DOHH2 (cell line): ENCODE measurements at regions not wholly inside any gene's neighbourhood (a gene's known extent, or its start where the extent isn't known, plus 50 kb on each side); places are given as distances from the start of the nearest gene placed in this dataset.
A peak's percentile ranks its signal among the peaks of the same experiment; 100 is the strongest.

Experiments
- H3F3A ChIP-seq: fragments of 200-600 bp; sonication (generic), shearing (Covaris generic); 2 replicates; pipeline ENCODE4 v1.6.0; 2016; ENCODE audit warnings: antibody characterized with exemption, mild to moderate bottlenecking; ENCODE audit not compliant: control insufficient read depth, insufficient read depth
- H3K27ac ChIP-seq: fragments of 200-600 bp; sonication (generic); 2 replicates; pipeline ENCODE4 v1.5.1; 2014; ENCODE audit warnings: low read depth, mild to moderate bottlenecking, low read length, moderate library complexity
- H3K27me3 ChIP-seq: fragments of 200-600 bp; sonication (generic); 2 replicates; pipeline ENCODE4 v1.6.1; 2014; ENCODE audit warnings: mild to moderate bottlenecking, low read length, mixed read lengths; ENCODE audit not compliant: control insufficient read depth
- H3K36me3 ChIP-seq: fragments of 200-600 bp; sonication (generic); 2 replicates; pipeline ENCODE4 v1.6.1; 2014; ENCODE audit warnings: mild to moderate bottlenecking, low read length, moderate library complexity, mixed read lengths; ENCODE audit not compliant: control insufficient read depth
- H3K4me1 ChIP-seq: fragments of 200-600 bp; sonication (generic); 2 replicates; pipeline ENCODE4 v1.6.1; 2014; ENCODE audit warnings: mild to moderate bottlenecking, low read length, mixed read lengths; ENCODE audit not compliant: control insufficient read depth
- H3K4me2 ChIP-seq: fragments of 200-600 bp; sonication (generic); 2 replicates; pipeline ENCODE4 v1.6.0; 2014; ENCODE audit warnings: mild to moderate bottlenecking, low read length, moderate library complexity
- H3K4me3 ChIP-seq: fragments of 200-600 bp; sonication (generic); 2 replicates; pipeline ENCODE4 v1.5.1; 2014; ENCODE audit warnings: mild to moderate bottlenecking, low read length, mixed read lengths
- H3K79me2 ChIP-seq: fragments of 200-600 bp; sonication (generic); 2 replicates; pipeline ENCODE4 v1.6.1; 2014; ENCODE audit warnings: mild to moderate bottlenecking, low read length, mixed read lengths; ENCODE audit not compliant: control insufficient read depth
- H3K9me2 ChIP-seq: fragments of 200-600 bp; sonication (generic); replicated peaks from 2 replicates; pipeline ENCODE4 v1.6.1; 2014; ENCODE audit warnings: mild to moderate bottlenecking, low read length, mixed read lengths; ENCODE audit not compliant: control insufficient read depth
- H3K9me3 ChIP-seq: fragments of 200-600 bp; sonication (generic); 2 replicates; pipeline ENCODE4 v1.6.1; 2014; ENCODE audit warnings: antibody characterized with exemption, low read length, mixed read lengths; ENCODE audit not compliant: control insufficient read depth, insufficient read depth
- H4K20me1 ChIP-seq: fragments of 200-600 bp; sonication (generic); 2 replicates; pipeline ENCODE4 v1.6.0; 2014; ENCODE audit warnings: low read depth, mild to moderate bottlenecking, antibody characterized with exemption, low read length, moderate library complexity; ENCODE audit not compliant: control insufficient read depth, insufficient read depth
- EZH2phosphoT487 ChIP-seq: fragments of 200-600 bp; sonication (generic); IDR thresholded peaks from 2 replicates; pipeline ENCODE4 v1.6.1; 2017; ENCODE audit warnings: borderline replicate concordance, mild to moderate bottlenecking, antibody characterized with exemption, low read length, moderate library complexity, mixed read lengths
- TF ChIP-seq, protein P1 (sequence below): fragments of 200-600 bp; sonication (generic); IDR thresholded peaks from one replicate; pipeline ENCODE4 v1.5.1; 2014; ENCODE audit warnings: antibody characterized with exemption, mild to moderate bottlenecking, low read depth, low read length; ENCODE audit not compliant: poor library complexity, severe bottlenecking

DNA sequence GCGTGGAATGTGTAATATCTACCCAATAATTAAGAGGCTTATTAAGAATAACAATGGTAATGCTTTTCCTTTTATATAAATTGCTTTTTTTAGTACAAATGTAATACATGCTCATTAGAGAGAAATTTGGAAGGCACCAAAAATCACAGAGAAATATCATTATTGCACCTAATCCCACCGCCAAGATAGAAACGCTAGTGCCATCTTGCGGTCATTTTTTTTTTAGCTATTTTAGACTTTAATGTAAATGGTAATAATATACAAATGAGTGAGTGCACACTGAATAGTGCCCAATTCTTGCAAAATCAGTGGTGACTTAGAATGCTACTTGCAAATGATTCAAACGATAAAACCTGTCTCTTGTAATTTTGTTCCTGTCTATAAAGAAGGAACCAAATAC lies 576.8 kb upstream of the TMEM132C start:
- Histone ChIP-seq H3F3A (no peaks in the 10 kb centered on the region), H3K36me3 (no peaks in the 10 kb centered on the region), H4K20me1 (no peaks in the 10 kb centered on the region), H3K27ac (no peak overlapping the region), H3K4me1 (no peaks in the 10 kb centered on the region), H3K9me3 (no peaks in the 10 kb centered on the region), H3K9me2 (no peaks in the 10 kb centered on the region), H3K27me3 (no peaks in the 10 kb centered on the region), H3K4me2 (no peak overlapping the region), H3K79me2 (no peaks in the 10 kb centered on the region), H3K4me3 (no peak overlapping the region)
- no peak for TF ChIP-seq EZH2phosphoT487
- TF ChIP-seq, protein P1, sequence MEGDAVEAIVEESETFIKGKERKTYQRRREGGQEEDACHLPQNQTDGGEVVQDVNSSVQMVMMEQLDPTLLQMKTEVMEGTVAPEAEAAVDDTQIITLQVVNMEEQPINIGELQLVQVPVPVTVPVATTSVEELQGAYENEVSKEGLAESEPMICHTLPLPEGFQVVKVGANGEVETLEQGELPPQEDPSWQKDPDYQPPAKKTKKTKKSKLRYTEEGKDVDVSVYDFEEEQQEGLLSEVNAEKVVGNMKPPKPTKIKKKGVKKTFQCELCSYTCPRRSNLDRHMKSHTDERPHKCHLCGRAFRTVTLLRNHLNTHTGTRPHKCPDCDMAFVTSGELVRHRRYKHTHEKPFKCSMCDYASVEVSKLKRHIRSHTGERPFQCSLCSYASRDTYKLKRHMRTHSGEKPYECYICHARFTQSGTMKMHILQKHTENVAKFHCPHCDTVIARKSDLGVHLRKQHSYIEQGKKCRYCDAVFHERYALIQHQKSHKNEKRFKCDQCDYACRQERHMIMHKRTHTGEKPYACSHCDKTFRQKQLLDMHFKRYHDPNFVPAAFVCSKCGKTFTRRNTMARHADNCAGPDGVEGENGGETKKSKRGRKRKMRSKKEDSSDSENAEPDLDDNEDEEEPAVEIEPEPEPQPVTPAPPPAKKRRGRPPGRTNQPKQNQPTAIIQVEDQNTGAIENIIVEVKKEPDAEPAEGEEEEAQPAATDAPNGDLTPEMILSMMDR = peak; percentile 55

DNA sequence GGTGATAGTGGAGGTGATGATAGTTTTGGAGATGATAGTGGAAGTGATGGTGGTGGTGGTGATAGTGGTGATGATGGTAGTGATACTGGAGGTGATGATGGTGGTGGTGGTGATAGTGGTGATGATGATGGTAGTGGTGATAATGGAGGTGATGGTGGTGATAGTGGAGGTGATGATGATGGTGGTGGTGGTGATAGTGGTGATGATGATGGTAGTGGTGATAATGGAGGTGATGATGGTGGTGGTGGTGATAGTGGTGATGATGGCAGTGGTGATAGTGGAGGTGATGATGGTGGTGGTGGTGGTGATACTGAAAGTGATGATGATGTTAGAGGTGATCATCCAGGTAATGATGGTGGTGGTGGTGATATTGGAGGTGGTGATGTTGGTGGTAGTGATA lies 570.0 kb upstream of the TMEM132C start:
- no peaks in the 10 kb centered on the region for H3K27me3 ChIP-seq
- H3K79me2 ChIP-seq = no peaks in the 10 kb centered on the region
- no peak overlapping the region for H3K4me3 ChIP-seq
- TF ChIP-seq, protein P1 = no peak
- TF ChIP-seq EZH2phosphoT487 = no peak
- no peak overlapping the region for H3K27ac ChIP-seq
- H3K4me1 ChIP-seq = no peaks in the 10 kb centered on the region
- H3K9me2 ChIP-seq = no peaks in the 10 kb centered on the region
- peaks cover 5% of the 10 kb centered on the region; the same call in 1 of the 2 replicates for H3K9me3 ChIP-seq
- H3K36me3 ChIP-seq = no peaks in the 10 kb centered on the region
- H3F3A ChIP-seq = no peaks in the 10 kb centered on the region
- no peaks in the 10 kb centered on the region for H4K20me1 ChIP-seq
- no peak overlapping the region for H3K4me2 ChIP-seq

DNA sequence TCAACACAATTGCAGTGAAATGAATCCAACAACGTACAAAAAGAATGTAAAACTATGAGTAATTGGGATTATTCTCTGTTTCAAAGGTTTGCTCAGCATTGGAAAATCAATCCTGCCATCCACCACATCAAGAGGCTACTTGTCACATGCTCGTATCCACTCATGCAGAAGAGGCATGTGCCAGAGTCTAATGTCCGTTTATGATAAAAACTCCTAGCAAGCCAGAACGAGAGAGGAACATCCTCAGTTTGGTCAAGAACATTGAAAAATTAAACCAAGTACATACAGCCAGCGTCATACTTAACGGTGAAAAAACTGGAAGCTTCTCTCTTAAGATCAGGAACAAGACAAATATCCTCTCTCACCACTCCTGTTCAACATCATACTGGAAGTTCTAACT lies 563.9 kb upstream of the TMEM132C start:
- Histone ChIP-seq H3F3A (no peaks in the 10 kb centered on the region), H3K36me3 (no peaks in the 10 kb centered on the region), H4K20me1 (no peaks in the 10 kb centered on the region), H3K9me3 (no peaks in the 10 kb centered on the region), H3K4me1 (no peaks in the 10 kb centered on the region), H3K9me2 (no peaks in the 10 kb centered on the region), H3K4me3 (no peak overlapping the region), H3K27ac (no peak overlapping the region), H3K79me2 (no peaks in the 10 kb centered on the region), H3K4me2 (no peak overlapping the region), H3K27me3 (no peaks in the 10 kb centered on the region)
- TF ChIP-seq EZH2phosphoT487 = no peak
- TF ChIP-seq, protein P1 = no peak

DNA sequence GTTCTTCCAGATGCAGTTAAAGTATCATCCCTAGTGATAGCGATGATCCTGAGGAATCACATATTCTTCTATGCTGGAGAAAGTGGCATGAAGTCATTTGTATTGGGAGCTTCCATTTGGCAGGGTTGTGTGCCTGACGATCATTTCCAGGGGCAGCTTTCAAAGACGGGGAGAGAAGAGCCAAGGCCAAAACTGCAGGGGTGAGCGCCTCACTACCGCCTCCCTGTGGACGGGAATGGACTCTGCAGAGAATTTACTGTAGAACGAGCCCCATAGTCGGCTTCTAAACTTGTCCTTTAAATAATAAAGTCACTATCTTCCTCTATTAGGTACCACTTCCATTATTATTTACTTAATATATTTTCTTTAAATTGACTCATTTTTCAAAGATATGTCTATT lies 555.9 kb upstream of the TMEM132C start:
- Histone ChIP-seq H4K20me1 (no peaks in the 10 kb centered on the region), H3K9me2 (no peaks in the 10 kb centered on the region), H3K36me3 (no peaks in the 10 kb centered on the region), H3K27ac (no peak overlapping the region), H3K4me3 (no peak overlapping the region), H3K27me3 (no peaks in the 10 kb centered on the region), H3K4me2 (no peak overlapping the region), H3K79me2 (no peaks in the 10 kb centered on the region), H3F3A (no peaks in the 10 kb centered on the region), H3K4me1 (no peaks in the 10 kb centered on the region), H3K9me3 (no peaks in the 10 kb centered on the region; the same call in 1 of the 2 replicates)
- TF ChIP-seq EZH2phosphoT487 = no peak
- TF ChIP-seq, protein P1 = peak; percentile 50
